Pancreas (tissue), 10 donors: ENCODE measurements at regions not wholly inside any gene's neighbourhood (a gene's known extent, or its start where the extent isn't known, plus 50 kb on each side); places are given as distances from the start of the nearest gene placed in this dataset.

ENCODE experiments used
- ATAC-seq, 4 donors: fragments of 200-7000 bp; cut with Tn5 transposase; one replicate each; pipeline versions ENCODE4 v1.8.0 to v1.9.1; 2020; ENCODE audit warnings: mild to moderate bottlenecking in 4 of 4, moderate library complexity in 4 of 4
- DNase-seq, 6 donors: peaks; one replicate each; pipeline ENCODE4 v3.0.0-alpha.2; 2020
- FAIRE-seq: peaks from 2 replicates; lab custom pipeline; 2012; peaks lifted over from hg19 to GRCh38; lab: Jason Lieb, UNC
- H3K27ac ChIP-seq, 4 donors: fragments of 200-600 bp; sonication (generic); 1 replicate in 3 of 4; 2 replicates in 1 of 4; pipeline versions ENCODE4 v1.5.0 to v1.8.0; 2020
- H3K27me3 ChIP-seq, 4 donors: fragments of 200-600 bp; one replicate each; pipeline ENCODE4 v1.8.0; 2021
- H3K36me3 ChIP-seq, 3 donors: fragments of 200-600 bp; sonication (generic) in 1 of 3; one replicate each; pipeline versions ENCODE4 v1.5.0 to v1.8.0; 2020 to 2021
- H3K4me1 ChIP-seq, 3 donors: fragments of 200-600 bp; one replicate each; pipeline ENCODE4 v1.8.0; 2021
- H3K4me3 ChIP-seq, 4 donors: fragments of 200-600 bp; sonication (generic) in 2 of 4; one replicate each; pipeline versions ENCODE4 v1.5.0 to v1.8.0; 2020 to 2021
- H3K9me3 ChIP-seq, 4 donors: fragments of 200-600 bp; one replicate each; pipeline ENCODE4 v1.8.0; 2021
- CTCF ChIP-seq, 4 donors: fragments of 200-600 bp; sonication (generic) in 3 of 4; IDR thresholded peaks; one replicate each; pipeline versions ENCODE4 v1.5.0 to v1.8.0; 2021; ENCODE audit warnings: antibody characterized with exemption in 4 of 4
- WGBS, 2 donors: extraction: QIAGEN DNeasy Blood & Tissue Kit; methylation state at CpG; one replicate each; pipeline ENCODE4 v1.1.7; 2013; 5-methylcytosine and 5-hydroxymethylcytosine counted together
- intact Hi-C, 3 donors: fragments of 100-400 bp; cut with DNase I; formaldehyde crosslinking; loops; one replicate each; pipeline versions ENCODE4 v1.11.1 to v1.14.2; 2022
- donor health status: healthy with polysubstance abuse.
- donor health status: DM: no; HTN: no; CAD: no; lungs with moderate emphysema.
- donor health status: DM: no; HTN: no; CAD: no.
- donor health status: control.
- donor health status: control.
- donor health status: Bipolar disorder and iron deficiency.
- donor health status: DM: yes; HTN: yes; CAD: no.
- donor health status: DM: no; HTN: no; CAD: no.
- donor health status: DM: no; HTN: no; CAD: no.
- donor health status: DM: yes; HTN: yes; CAD: no.

DNA sequence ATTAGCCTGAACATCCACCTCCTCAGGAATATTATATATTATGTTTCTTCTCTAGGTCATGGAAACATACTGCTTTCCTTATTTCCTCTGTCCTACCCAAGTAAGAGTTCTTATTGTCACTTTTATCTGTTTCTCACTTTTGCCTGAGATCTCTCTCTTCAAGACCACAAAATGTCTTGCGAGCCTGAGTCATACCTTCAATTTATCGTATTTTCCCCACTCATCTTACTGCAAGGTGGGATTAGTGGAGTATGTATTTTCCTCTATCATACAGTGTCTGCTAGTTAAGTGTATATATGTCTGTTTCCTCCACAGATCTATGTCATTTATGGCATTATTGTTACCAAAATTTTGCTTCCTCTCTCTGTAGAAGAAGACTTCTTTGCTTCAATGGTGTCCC lies 124.5 kb downstream of the EIF4E start:
- ATAC-seq (no peak), FAIRE-seq (no peak), DNase-seq (no peak)
- Histone ChIP-seq H3K27ac (no peak overlapping the region), H3K4me3 (no peak overlapping the region), H3K4me1 (no peaks in the 10 kb centered on the region), H3K27me3 (no peaks in the 10 kb centered on the region), H3K9me3 (no peaks in the 10 kb centered on the region), H3K36me3 (no peaks in the 10 kb centered on the region)
- TF ChIP-seq CTCF (IDR thresholded peaks at IDR 0.05) = no peak
- intact Hi-C loops = no loop called here
- WGBS, 2 donors = 88 to 93% methylated on average over 2 of the region's 2 CpGs

DNA sequence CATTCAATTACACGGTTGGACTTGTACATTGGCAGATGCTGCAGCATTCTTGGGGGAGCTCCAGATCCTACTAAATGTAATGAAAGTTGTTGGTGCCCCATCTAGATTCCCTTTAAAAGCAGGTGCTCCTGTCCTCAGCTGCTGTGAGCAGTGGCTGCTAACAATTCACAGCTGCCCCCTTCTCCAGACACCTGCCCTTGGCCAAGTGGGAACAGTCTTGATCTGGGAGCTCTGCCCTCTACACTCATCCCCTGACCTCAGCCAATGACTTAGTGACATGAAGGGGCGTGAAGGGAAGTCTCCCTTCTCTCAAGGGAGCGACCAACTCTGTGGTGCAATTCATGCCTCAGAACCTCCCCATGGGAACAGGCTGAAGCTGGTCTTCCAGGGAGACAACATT lies 125.7 kb downstream of the EIF4E start:
- DNase-seq = no peak
- WGBS, 2 donors = 65 to 67% methylated on average over 3 of the region's 3 CpGs
- no peaks in the 10 kb centered on the region for H3K9me3 ChIP-seq
- ATAC-seq = no peak
- no peak overlapping the region for H3K27ac ChIP-seq
- H3K4me1 ChIP-seq = no peaks in the 10 kb centered on the region
- no peaks in the 10 kb centered on the region for H3K36me3 ChIP-seq
- TF ChIP-seq CTCF (IDR thresholded peaks at IDR 0.05) = no peak
- no peaks in the 10 kb centered on the region for H3K27me3 ChIP-seq
- no peak for FAIRE-seq
- intact Hi-C loops = no loop called here
- H3K4me3 ChIP-seq = no peak overlapping the region

- Histone ChIP-seq H3K4me3 (no peak overlapping the region), H3K27me3 (no peaks in the 10 kb centered on the region), H3K9me3 (no peaks in the 10 kb centered on the region), H3K27ac (no peak overlapping the region), H3K4me1 (no peaks in the 10 kb centered on the region), H3K36me3 (no peaks in the 10 kb centered on the region)
- 27 to 32% methylated on average over 1 of the region's 1 CpG for WGBS, 2 donors
- TF ChIP-seq CTCF (IDR thresholded peaks at IDR 0.05) = no peak
- intact Hi-C loops = no loop called here
- ATAC-seq (no peak), FAIRE-seq (no peak), DNase-seq (no peak)
These were observed 126.1 kb downstream of the EIF4E start for GRCh38 chr4:98802770-98803198.

DNA sequence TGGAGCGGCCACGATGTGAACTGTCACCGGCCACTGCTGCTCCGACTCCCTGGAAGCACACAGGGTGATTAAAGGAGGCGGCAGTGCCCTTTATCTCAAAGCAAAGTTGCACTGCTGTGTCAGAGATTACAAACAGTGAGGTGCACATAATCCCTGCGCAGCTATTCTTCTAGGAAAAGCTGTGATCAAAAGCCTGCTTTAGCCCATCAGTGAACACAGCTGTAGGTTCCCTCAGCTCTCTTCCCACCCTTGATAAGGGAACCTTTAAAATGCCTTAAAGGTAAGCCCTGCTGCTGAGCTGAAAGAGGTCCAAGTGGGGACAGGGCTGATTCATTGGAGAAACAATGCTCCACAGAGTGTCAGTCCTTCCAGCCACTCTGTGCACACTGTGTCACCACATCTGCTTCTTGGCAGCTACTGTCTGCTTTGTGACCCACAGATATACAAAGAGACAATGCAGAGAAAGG lies 127.6 kb downstream of the EIF4E start:
- Histone ChIP-seq H3K36me3 (no peaks in the 10 kb centered on the region), H3K4me1 (no peaks in the 10 kb centered on the region), H3K4me3 (no peak overlapping the region), H3K9me3 (no peaks in the 10 kb centered on the region), H3K27ac (no peak overlapping the region), H3K27me3 (no peaks in the 10 kb centered on the region)
- intact Hi-C loops = no loop called here
- FAIRE-seq (no peak), DNase-seq (no peak), ATAC-seq (no peak)
- 15 to 20% methylated on average over 6 of the region's 6 CpGs for WGBS, 2 donors
- no peak for TF ChIP-seq CTCF (IDR thresholded peaks at IDR 0.05)

- ATAC-seq (no peak), DNase-seq (no peak), FAIRE-seq (no peak)
- H3K9me3 ChIP-seq = no peaks in the 10 kb centered on the region
- 41 to 43% methylated on average over 7 of the region's 7 CpGs for WGBS, 2 donors
- H3K27me3 ChIP-seq = no peaks in the 10 kb centered on the region
- intact Hi-C loops = no loop called here
- no peak overlapping the region for H3K4me3 ChIP-seq
- no peaks in the 10 kb centered on the region for H3K4me1 ChIP-seq
- H3K36me3 ChIP-seq = no peaks in the 10 kb centered on the region
- no peak overlapping the region for H3K27ac ChIP-seq
- no peak for TF ChIP-seq CTCF (IDR thresholded peaks at IDR 0.05)
These were observed 131.9 kb downstream of the EIF4E start for GRCh38 chr4:98796991-98797390.
